OCI-LY3 (cell line): ENCODE measurements at regions not wholly inside any gene's neighbourhood (a gene's known extent, or its start where the extent isn't known, plus 50 kb on each side); places are given as distances from the start of the nearest gene placed in this dataset.
"Not testable (repeated sequence)": the region's sequence is repeated elsewhere in the genome, so short reads cannot be mapped to it uniquely, and the experiment has no call there.

Source experiments
- H2AFZ ChIP-seq: fragments of 200-600, 300-600 bp; shearing (Covaris generic); 2 replicates; pipeline ENCODE4 v1.6.0; 2014; ENCODE audit warnings: antibody characterized with exemption, low read depth, low read length
- H3K27ac ChIP-seq: fragments of 200-600, 300-600 bp; sonication (generic); 2 replicates; pipeline ENCODE4 v1.5.1; 2014; ENCODE audit warnings: mild to moderate bottlenecking, low read length, moderate library complexity, mixed read lengths
- H3K27me3 ChIP-seq: fragments of 200-600, 300-600 bp; sonication (generic); 2 replicates; pipeline ENCODE4 v1.6.1; 2014; ENCODE audit warnings: low read depth, low read length, mixed read lengths
- H3K36me3 ChIP-seq: fragments of 200-600, 300-600 bp; sonication (generic); replicated peaks from 2 replicates; pipeline ENCODE3; 2014; ENCODE audit warnings: low read depth, low read length, mixed read lengths
- H3K4me1 ChIP-seq: fragments of 300-600, 200-600 bp; sonication (generic); 2 replicates; pipeline ENCODE4 v1.6.1; 2014; ENCODE audit warnings: low read length, mixed read lengths
- H3K4me2 ChIP-seq: fragments of 200-600, 300-600 bp; sonication (generic); 2 replicates; pipeline ENCODE4 v1.6.1; 2014; ENCODE audit warnings: low read length, mixed read lengths
- H3K4me3 ChIP-seq: fragments of 300-600, 200-600 bp; sonication (generic); 2 replicates; pipeline ENCODE4 v1.5.1; 2014; ENCODE audit warnings: antibody characterized with exemption, mild to moderate bottlenecking, low read length, moderate library complexity
- H3K79me2 ChIP-seq: fragments of 300-600, 200-600 bp; shearing (Covaris generic); 2 replicates; pipeline ENCODE4 v1.6.1; 2014; ENCODE audit warnings: mild to moderate bottlenecking, low read length, mixed read lengths
- H3K9ac ChIP-seq: fragments of 300-600, 200-600 bp; shearing (Covaris generic); 2 replicates; pipeline ENCODE4 v1.6.0; 2014; ENCODE audit warnings: mild to moderate bottlenecking, low read length, moderate library complexity
- H3K9me3 ChIP-seq: fragments of 200-600, 300-600 bp; shearing (Covaris generic); 2 replicates; pipeline ENCODE4 v1.6.1; 2014; ENCODE audit warnings: low read length, mixed read lengths; ENCODE audit not compliant: insufficient read depth
- H4K20me1 ChIP-seq: fragments of 200-600, 300-600 bp; sonication (generic); 2 replicates; pipeline ENCODE4 v1.6.1; 2016; ENCODE audit warnings: low read length, mixed read lengths; ENCODE audit not compliant: insufficient read depth
- EZH2phosphoT487 ChIP-seq: fragments of 200-600 bp; shearing (Covaris generic); IDR thresholded peaks from 2 replicates; pipeline ENCODE4 v1.6.1; 2018; ENCODE audit warnings: antibody characterized with exemption, mixed run types, low read depth
- TF ChIP-seq, protein P1 (sequence below): fragments of 200-600, 300-600 bp; sonication (generic); IDR thresholded peaks from 2 replicates; pipeline ENCODE4 v1.5.1; 2014; ENCODE audit warnings: antibody characterized with exemption, low read length, low read depth

DNA sequence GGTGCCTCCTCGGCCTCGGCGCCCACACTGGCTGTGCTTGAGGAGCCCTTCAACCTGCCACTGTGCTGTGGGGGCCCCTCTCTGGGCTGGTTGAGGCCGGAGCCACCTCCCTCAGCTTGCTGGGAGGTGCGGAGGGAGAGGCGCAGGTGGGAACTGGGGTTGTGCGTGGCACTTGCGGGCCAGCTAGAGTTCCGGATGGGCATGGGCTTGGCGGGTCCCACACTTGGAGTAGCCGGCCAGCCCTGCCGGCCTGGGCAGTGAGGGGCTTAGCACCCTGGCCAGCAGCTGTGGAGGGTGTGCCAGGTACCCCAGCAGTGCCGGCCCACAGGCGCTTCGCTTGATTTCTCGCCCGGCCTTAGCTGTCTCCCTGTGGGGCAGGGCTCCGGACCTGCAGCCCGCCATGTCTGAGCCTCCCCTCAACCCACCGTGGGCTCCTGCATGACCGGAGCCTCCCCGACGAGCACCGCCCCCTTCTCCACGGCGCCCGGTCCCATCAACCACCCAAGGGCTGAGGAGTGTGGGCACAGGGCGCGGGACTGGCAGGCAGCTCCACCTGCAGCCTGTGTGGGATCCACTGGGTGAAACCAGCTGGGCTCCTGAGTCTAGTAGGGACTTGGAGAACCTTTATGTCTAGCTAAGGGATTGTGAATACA lies 723.8 kb downstream of the DIAPH3 start:
- H3K4me1 ChIP-seq, result peaks cover 9% of the 10 kb centered on the region
- no peaks in the 10 kb centered on the region for H3K27me3 ChIP-seq
- H4K20me1 ChIP-seq, result no peaks in the 10 kb centered on the region
- H3K79me2 ChIP-seq, result no peaks in the 10 kb centered on the region
- no peak for TF ChIP-seq EZH2phosphoT487
- TF ChIP-seq, protein P1, sequence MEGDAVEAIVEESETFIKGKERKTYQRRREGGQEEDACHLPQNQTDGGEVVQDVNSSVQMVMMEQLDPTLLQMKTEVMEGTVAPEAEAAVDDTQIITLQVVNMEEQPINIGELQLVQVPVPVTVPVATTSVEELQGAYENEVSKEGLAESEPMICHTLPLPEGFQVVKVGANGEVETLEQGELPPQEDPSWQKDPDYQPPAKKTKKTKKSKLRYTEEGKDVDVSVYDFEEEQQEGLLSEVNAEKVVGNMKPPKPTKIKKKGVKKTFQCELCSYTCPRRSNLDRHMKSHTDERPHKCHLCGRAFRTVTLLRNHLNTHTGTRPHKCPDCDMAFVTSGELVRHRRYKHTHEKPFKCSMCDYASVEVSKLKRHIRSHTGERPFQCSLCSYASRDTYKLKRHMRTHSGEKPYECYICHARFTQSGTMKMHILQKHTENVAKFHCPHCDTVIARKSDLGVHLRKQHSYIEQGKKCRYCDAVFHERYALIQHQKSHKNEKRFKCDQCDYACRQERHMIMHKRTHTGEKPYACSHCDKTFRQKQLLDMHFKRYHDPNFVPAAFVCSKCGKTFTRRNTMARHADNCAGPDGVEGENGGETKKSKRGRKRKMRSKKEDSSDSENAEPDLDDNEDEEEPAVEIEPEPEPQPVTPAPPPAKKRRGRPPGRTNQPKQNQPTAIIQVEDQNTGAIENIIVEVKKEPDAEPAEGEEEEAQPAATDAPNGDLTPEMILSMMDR, result no peak
- no peaks in the 10 kb centered on the region for H3K36me3 ChIP-seq
- no peak overlapping the region for H2AFZ ChIP-seq
- no peak overlapping the region for H3K4me2 ChIP-seq
- H3K4me3 ChIP-seq, result no peak overlapping the region
- H3K9ac ChIP-seq, result no peak overlapping the region
- no peaks in the 10 kb centered on the region for H3K9me3 ChIP-seq
- H3K27ac ChIP-seq, result no peak overlapping the region

DNA sequence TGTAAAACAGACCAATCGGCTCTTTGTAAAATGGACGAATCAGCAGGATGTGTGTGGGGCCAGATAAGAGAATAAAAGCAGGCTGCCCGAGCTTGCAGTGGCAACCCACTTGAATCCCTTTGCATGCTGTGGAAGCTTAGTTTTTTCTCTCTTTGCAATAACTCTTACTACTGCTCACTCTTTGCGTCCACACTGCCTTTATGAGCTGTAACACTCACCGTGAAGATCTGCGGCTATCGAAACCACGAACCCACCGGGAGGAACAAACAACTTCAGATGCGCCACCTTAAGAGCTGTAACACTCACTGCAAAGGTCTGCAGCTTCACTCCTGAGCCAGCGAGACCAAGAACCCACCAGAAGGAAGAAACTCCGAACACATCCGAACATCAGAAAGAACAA lies 722.7 kb downstream of the DIAPH3 start:
- H3K9ac ChIP-seq, H3K27me3 ChIP-seq, H3K9me3 ChIP-seq, H3K4me3 ChIP-seq, H2AFZ ChIP-seq, H3K36me3 ChIP-seq, H3K4me2 ChIP-seq, H3K27ac ChIP-seq, H4K20me1 ChIP-seq, H3K4me1 ChIP-seq, H3K79me2 ChIP-seq: not testable (repeated sequence)

DNA sequence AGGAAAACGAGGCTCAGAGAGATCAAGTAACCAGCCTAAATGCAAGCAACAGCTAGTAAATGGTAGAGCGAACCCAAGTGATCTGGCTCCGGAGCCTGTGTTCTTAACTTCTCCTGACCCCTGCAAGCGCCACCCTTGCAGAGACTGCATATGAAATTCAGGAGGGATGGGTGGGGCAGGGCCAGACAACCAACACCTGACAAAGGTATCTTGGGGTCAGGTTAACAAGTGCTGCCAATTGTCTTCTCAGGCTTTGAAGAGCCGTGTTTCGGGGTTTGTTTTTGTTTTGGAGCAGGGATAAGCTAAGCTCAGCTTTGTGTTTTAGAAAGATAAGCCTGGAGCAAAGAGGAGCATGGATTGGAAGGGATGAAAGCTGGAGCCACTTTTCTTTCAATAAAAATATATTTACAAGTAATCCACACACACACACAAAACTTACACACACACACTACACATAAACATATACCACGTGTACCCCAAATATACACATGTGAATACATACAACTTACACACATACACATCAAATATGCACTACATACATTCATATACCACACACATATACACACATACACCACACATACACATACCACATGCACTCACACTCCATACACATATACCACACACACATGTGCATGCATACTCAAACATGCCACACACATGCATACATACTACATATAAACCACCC lies 722.0 kb downstream of the DIAPH3 start:
- Histone ChIP-seq H3K27ac (no peak overlapping the region), H3K79me2 (no peaks in the 10 kb centered on the region), H3K4me2 (no peak overlapping the region), H3K4me1 (peaks cover 9% of the 10 kb centered on the region), H3K9ac (no peak overlapping the region), H3K36me3 (no peaks in the 10 kb centered on the region), H3K9me3 (no peaks in the 10 kb centered on the region), H3K27me3 (no peaks in the 10 kb centered on the region), H3K4me3 (no peak overlapping the region), H2AFZ (no peak overlapping the region), H4K20me1 (no peaks in the 10 kb centered on the region)
- no peak for TF ChIP-seq EZH2phosphoT487
- TF ChIP-seq, protein P1, result no peak

DNA sequence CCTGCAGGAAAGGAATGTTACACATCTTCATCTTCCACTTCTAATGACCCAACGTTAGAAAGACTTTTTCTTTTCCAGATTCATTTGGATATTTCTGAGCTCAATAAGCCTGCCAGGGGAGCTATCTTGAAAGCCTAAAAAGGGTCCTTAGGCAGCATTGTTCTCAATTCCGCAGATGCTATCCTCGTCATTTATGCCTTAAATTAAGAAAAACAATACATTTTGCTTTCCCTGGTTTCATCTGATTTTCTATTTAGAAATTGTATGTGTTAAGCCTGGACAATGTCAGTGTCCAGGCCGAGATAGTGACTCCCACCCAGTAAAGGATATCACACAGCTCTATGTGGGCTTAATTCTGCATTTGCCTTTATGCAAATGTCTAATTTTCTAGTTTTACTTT lies 721.3 kb downstream of the DIAPH3 start:
- Histone ChIP-seq H3K4me3 (no peak overlapping the region), H3K79me2 (no peaks in the 10 kb centered on the region), H3K9me3 (no peaks in the 10 kb centered on the region), H3K27ac (no peak overlapping the region), H4K20me1 (no peaks in the 10 kb centered on the region), H3K27me3 (no peaks in the 10 kb centered on the region), H2AFZ (no peak overlapping the region), H3K9ac (no peak overlapping the region), H3K36me3 (no peaks in the 10 kb centered on the region), H3K4me2 (no peak overlapping the region), H3K4me1 (peaks cover 8% of the 10 kb centered on the region)
- TF ChIP-seq, protein P1, result no peak
- TF ChIP-seq EZH2phosphoT487, result no peak
